Neural progenitor cell (in vitro differentiated cells): ENCODE measurements at regions not wholly inside any gene's neighbourhood (a gene's known extent, or its start where the extent isn't known, plus 50 kb on each side); places are given as distances from the start of the nearest gene placed in this dataset.

Experiments
- DNase-seq: peaks from one replicate; pipeline ENCODE4 v3.0.0-alpha.2; 2016; ENCODE audit warnings: low spot score
- H2AFZ ChIP-seq: fragments of 200-600 bp; sonication (generic); replicated peaks from 2 replicates; pipeline ENCODE4 v1.6.1; 2016; ENCODE audit warnings: antibody characterized with exemption
- H3F3A ChIP-seq: fragments of 200-600 bp; sonication (generic); 2 replicates; pipeline ENCODE4 v1.6.1; 2016; ENCODE audit warnings: antibody characterized with exemption, low read depth
- H3K27ac ChIP-seq: fragments of 200-600 bp; sonication (generic); 2 replicates; pipeline ENCODE4 v1.5.1; 2016; ENCODE audit warnings: mild to moderate bottlenecking
- H3K27me3 ChIP-seq: fragments of 200-600 bp; sonication (generic); 2 replicates; pipeline ENCODE4 v1.6.1; 2016; ENCODE audit warnings: mild to moderate bottlenecking, moderate library complexity
- H3K36me3 ChIP-seq: fragments of 200-600 bp; sonication (generic); 2 replicates; pipeline ENCODE4 v1.5.1; 2016
- H3K4me1 ChIP-seq: fragments of 200-600 bp; sonication (generic); 2 replicates; pipeline ENCODE4 v1.6.1; 2016; ENCODE audit warnings: mixed run types
- H3K4me2 ChIP-seq: fragments of 200-600 bp; sonication (generic); 2 replicates; pipeline ENCODE4 v1.6.1; 2016
- H3K4me3 ChIP-seq: fragments of 200-600 bp; sonication (generic); 2 replicates; pipeline ENCODE4 v1.5.1; 2016
- H3K79me2 ChIP-seq: fragments of 200-600 bp; sonication (generic); 2 replicates; pipeline ENCODE4 v1.6.1; 2016; ENCODE audit warnings: low read depth
- H3K9ac ChIP-seq: fragments of 200-600 bp; sonication (generic); 2 replicates; pipeline ENCODE4 v1.6.1; 2016
- H3K9me3 ChIP-seq: fragments of 200-600 bp; sonication (generic); 2 replicates; pipeline ENCODE4 v1.5.1; 2016; ENCODE audit warnings: low read depth
- H4K20me1 ChIP-seq: fragments of 200-600 bp; sonication (generic); 2 replicates; pipeline ENCODE4 v1.6.1; 2016; ENCODE audit warnings: low read depth
- H3K27ac Mint-ChIP-seq: 3 replicates; pipeline ENCODE4 v1.8.0; 2021; ENCODE audit warnings: mixed read lengths
- H3K27me3 Mint-ChIP-seq: 2 replicates; pipeline ENCODE4 v1.8.0; 2022; ENCODE audit warnings: low read depth, mild to moderate bottlenecking, inconsistent platforms, moderate library complexity, mixed read lengths; ENCODE audit not compliant: insufficient read depth
- H3K36me3 Mint-ChIP-seq: 3 replicates; pipeline ENCODE4 v1.8.0; 2021; ENCODE audit warnings: mixed read lengths
- H3K4me1 Mint-ChIP-seq: 3 replicates; pipeline ENCODE4 v1.8.0; 2021; ENCODE audit warnings: mixed read lengths
- H3K4me3 Mint-ChIP-seq: 3 replicates; pipeline ENCODE4 v1.8.0; 2021; ENCODE audit warnings: mild to moderate bottlenecking, moderate library complexity, mixed read lengths
- H3K9me3 Mint-ChIP-seq: 3 replicates; pipeline ENCODE4 v1.8.0; 2020; ENCODE audit warnings: mixed read lengths
- EZH2 ChIP-seq: fragments of 200-600 bp; sonication (generic); IDR thresholded peaks from 2 replicates; pipeline ENCODE4 v1.6.1; 2017; ENCODE audit warnings: antibody characterized with exemption, mild to moderate bottlenecking, moderate library complexity
- EZH2phosphoT487 ChIP-seq: fragments of 200-600 bp; sonication (generic); IDR thresholded peaks from 2 replicates; pipeline ENCODE4 v1.6.1; 2017; ENCODE audit warnings: antibody characterized with exemption
- TF ChIP-seq, protein P1 (sequence below): fragments of 200-600 bp; sonication (generic); IDR thresholded peaks from 2 replicates; pipeline ENCODE4 v1.5.1; 2017; ENCODE audit warnings: antibody characterized with exemption, mild to moderate bottlenecking

DNA sequence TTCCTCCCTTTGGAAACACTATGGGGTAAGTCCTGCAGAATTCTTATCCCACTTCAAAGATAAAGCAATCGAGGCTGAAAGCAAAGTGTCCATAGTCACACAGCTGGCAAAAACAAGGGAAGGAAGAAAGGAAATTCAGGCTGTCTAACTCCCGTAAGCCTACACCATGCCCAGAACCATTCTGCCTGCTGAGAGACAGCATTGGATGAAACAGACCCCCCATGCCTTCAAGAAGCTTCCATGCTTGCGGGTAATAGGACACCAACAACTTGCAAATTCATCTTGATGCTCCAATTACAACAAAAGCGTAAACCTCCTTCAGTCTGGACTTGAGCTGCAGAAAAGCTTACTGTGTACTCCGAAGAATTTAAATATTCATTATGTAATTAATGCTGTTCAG, 181.1 kb upstream of the WWC1 start:
- H3K36me3 Mint-ChIP-seq: no peaks in the 10 kb centered on the region
- H3K9ac ChIP-seq: no peak overlapping the region

GRCh38 chr5:168110870-168111832, 180.3 kb upstream of the WWC1 start:
- Histone ChIP-seq H3K4me1 (peaks cover 27% of the 10 kb centered on the region), H3K9ac (no peak overlapping the region), H3K4me2 (no peak overlapping the region), H3K36me3 (no peaks in the 10 kb centered on the region), H3F3A (no peaks in the 10 kb centered on the region), H3K9me3 (no peaks in the 10 kb centered on the region), H3K79me2 (no peaks in the 10 kb centered on the region), H3K27ac (no peak overlapping the region), H3K4me3 (no peak overlapping the region), H3K27me3 (no peaks in the 10 kb centered on the region), H2AFZ (no peak overlapping the region), H4K20me1 (no peaks in the 10 kb centered on the region)
- TF ChIP-seq EZH2phosphoT487 (no peak), EZH2 (no peak)
- TF ChIP-seq, protein P1, sequence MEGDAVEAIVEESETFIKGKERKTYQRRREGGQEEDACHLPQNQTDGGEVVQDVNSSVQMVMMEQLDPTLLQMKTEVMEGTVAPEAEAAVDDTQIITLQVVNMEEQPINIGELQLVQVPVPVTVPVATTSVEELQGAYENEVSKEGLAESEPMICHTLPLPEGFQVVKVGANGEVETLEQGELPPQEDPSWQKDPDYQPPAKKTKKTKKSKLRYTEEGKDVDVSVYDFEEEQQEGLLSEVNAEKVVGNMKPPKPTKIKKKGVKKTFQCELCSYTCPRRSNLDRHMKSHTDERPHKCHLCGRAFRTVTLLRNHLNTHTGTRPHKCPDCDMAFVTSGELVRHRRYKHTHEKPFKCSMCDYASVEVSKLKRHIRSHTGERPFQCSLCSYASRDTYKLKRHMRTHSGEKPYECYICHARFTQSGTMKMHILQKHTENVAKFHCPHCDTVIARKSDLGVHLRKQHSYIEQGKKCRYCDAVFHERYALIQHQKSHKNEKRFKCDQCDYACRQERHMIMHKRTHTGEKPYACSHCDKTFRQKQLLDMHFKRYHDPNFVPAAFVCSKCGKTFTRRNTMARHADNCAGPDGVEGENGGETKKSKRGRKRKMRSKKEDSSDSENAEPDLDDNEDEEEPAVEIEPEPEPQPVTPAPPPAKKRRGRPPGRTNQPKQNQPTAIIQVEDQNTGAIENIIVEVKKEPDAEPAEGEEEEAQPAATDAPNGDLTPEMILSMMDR: no peak
- Mint-ChIP-seq H3K27ac (peak overlapping the region; percentile 42), H3K27me3 (peaks cover 7% of the 10 kb centered on the region), H3K36me3 (no peaks in the 10 kb centered on the region), H3K4me3 (peak overlapping the region; percentile 39), H3K4me1 (peaks cover 61% of the 10 kb centered on the region), H3K9me3 (no peaks in the 10 kb centered on the region)
- DNase-seq: no peak

More for the DNA sequence above, 181.1 kb upstream of the WWC1 start:
- no peak for DNase-seq
- peaks cover 35% of the 10 kb centered on the region for H3K4me1 ChIP-seq
- H3F3A ChIP-seq: no peaks in the 10 kb centered on the region
- Mint-ChIP-seq H3K4me3 (no peak overlapping the region), H3K9me3 (no peaks in the 10 kb centered on the region), H3K4me1 (peaks cover 63% of the 10 kb centered on the region), H3K27me3 (peaks cover 7% of the 10 kb centered on the region), H3K27ac (no peak overlapping the region)
- H3K27me3 ChIP-seq: no peaks in the 10 kb centered on the region
- no peaks in the 10 kb centered on the region for H3K9me3 ChIP-seq
- no peak overlapping the region for H3K4me3 ChIP-seq
- H3K27ac ChIP-seq: no peak overlapping the region
- TF ChIP-seq EZH2: no peak
- TF ChIP-seq, protein P1: no peak
- no peak for TF ChIP-seq EZH2phosphoT487
- H2AFZ ChIP-seq: no peak overlapping the region
- no peaks in the 10 kb centered on the region for H4K20me1 ChIP-seq
- peak overlapping the region; percentile 27 for H3K4me2 ChIP-seq
- no peaks in the 10 kb centered on the region for H3K36me3 ChIP-seq
- H3K79me2 ChIP-seq: no peaks in the 10 kb centered on the region

- no peak overlapping the region for H3K4me3 ChIP-seq
- no peak overlapping the region for H3K9ac ChIP-seq
- no peak for TF ChIP-seq EZH2phosphoT487
- no peak for TF ChIP-seq EZH2
- TF ChIP-seq, protein P1: peak; percentile 78
- peaks cover 44% of the 10 kb centered on the region for H3K4me1 ChIP-seq
- H3K27me3 Mint-ChIP-seq: peaks cover 5% of the 10 kb centered on the region
- peak; percentile 66 for DNase-seq
- no peaks in the 10 kb centered on the region for H3K79me2 ChIP-seq
- no peak overlapping the region for H3K4me3 Mint-ChIP-seq
- H3K27ac Mint-ChIP-seq: no peak overlapping the region
- no peaks in the 10 kb centered on the region for H3K36me3 ChIP-seq
- no peaks in the 10 kb centered on the region for H4K20me1 ChIP-seq
- peaks cover 68% of the 10 kb centered on the region for H3K4me1 Mint-ChIP-seq
- peaks cover 32% of the 10 kb centered on the region for H3F3A ChIP-seq
- H3K36me3 Mint-ChIP-seq: peaks cover 1% of the 10 kb centered on the region
- H3K9me3 Mint-ChIP-seq: no peaks in the 10 kb centered on the region
- H3K27ac ChIP-seq: no peak overlapping the region
- no peak overlapping the region for H3K4me2 ChIP-seq
- H3K9me3 ChIP-seq: no peaks in the 10 kb centered on the region
- H2AFZ ChIP-seq: no peak overlapping the region
- H3K27me3 ChIP-seq: no peaks in the 10 kb centered on the region
Measured at GRCh38 chr5:168114444-168115017, 176.9 kb upstream of the WWC1 start.
